HG03571 (cell line): ENCODE measurements at regions not wholly inside any gene's neighbourhood (a gene's known extent, or its start where the extent isn't known, plus 50 kb on each side); places are given as distances from the start of the nearest gene placed in this dataset.

Source experiments
- ATAC-seq: cut with Tn5 transposase; IDR thresholded peaks from one replicate; pipeline ENCODE4 v1.9.1; 2021; ENCODE audit not compliant: unreplicated experiment

DNA sequence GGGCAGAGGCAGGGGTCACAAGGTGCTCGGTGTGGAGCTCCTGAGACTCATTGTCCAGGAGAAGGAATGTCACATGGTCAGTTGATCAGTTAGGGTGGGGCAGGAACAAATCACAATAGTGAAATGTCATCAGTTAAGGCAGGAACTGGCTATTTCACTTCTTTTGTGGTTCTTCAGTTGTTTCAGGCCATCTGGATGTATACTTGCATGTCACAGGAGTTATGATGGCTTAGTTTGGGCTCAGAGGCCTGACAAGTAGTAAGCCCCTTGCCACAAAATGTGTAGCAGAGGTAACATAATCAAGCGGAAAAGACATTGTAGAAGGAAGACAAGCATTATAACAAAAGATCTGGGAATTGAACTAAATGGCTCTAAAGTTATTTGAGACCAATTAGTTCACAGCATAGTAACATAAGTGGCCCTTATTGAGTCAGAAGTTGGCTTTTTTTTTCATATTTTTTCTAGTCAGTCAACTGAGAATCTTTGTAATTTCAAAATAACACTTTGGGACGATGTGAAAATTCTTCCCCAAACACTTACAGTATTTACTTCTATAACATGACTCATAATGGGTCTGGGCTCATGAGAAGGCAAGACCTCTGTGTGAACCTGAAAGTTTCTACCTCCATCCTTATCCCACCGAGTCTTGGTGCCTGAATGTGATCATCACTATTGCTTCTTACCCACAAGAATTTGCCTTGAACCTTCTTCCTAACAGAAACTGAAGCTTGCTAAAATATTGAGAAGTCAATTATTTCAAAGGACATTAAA is 137.0 kb upstream of the DPT start:
- ATAC-seq, result no peak

DNA sequence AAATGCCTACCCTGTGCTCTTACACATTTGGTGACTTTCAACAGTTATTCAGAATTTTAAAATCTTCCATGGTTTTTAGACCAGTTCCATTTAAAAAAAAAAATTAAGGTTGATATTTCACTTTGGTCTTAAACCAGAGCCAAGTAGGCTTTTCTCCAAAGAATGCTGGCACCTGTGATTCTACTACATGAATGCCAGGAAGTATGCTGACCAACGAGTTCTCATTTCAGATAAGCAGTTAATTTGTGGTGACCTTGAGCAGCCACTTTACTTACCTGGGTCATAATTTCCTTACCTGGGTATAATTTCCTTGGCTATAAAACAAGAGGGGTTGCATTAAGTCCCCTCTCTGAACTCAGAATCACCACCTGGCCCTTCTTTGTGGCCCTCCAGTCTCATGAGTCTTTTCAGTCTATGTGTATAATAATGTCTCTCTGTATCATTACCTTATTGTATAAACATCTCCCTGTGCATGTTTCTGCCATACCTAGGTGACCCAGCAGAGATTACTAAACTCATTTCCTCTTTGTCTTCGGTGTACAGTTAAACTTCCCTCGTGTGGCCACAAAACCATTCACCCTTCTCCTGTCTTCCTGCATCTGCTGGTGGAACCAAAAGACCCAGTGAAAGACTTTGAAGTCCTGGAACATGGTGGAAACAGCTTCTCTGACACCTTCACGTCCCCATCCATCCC is 139.1 kb upstream of the DPT start:
- ATAC-seq, result no peak

DNA sequence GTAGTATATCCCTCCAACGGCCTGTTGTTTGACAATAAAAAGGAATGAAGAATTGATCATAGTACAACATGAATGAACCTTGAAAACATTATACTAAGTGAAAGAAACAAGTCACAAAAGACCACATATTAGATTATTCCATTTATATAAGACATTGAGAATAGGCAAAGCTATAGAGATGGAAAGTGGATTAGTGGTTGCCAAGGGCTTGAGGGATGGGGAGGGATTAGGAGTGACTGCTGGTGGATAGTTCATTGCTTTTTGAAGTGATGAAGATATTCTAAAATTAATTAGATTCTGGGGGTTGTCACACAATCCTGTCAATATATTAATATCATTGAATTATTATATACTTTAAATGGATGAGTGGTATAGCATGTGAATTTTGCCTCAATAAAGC is 142.5 kb upstream of the DPT start:
- ATAC-seq, result no peak

DNA sequence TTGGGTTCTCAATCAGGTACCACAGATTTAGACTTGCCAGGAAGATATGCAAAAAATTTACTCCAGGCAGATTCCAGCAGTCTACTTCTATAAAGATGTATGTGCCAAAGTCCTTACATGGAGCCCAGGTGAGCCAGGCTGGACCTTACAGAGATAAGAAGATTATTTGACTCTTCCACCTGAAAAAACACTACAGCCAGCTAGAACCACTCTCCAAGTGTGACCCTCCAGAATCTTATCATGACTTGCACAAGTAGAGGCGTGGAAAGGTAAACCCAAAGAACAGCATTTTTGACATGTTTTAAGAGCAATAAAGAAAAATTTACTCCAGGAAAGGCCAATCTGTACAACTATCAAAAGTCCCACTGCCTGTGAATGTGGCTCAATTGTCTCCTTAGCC is 146.8 kb upstream of the DPT start:
- ATAC-seq, result no peak

- no peak for ATAC-seq
Measured at GRCh38 chr1:168876830-168877229, 147.8 kb upstream of the DPT start.

DNA sequence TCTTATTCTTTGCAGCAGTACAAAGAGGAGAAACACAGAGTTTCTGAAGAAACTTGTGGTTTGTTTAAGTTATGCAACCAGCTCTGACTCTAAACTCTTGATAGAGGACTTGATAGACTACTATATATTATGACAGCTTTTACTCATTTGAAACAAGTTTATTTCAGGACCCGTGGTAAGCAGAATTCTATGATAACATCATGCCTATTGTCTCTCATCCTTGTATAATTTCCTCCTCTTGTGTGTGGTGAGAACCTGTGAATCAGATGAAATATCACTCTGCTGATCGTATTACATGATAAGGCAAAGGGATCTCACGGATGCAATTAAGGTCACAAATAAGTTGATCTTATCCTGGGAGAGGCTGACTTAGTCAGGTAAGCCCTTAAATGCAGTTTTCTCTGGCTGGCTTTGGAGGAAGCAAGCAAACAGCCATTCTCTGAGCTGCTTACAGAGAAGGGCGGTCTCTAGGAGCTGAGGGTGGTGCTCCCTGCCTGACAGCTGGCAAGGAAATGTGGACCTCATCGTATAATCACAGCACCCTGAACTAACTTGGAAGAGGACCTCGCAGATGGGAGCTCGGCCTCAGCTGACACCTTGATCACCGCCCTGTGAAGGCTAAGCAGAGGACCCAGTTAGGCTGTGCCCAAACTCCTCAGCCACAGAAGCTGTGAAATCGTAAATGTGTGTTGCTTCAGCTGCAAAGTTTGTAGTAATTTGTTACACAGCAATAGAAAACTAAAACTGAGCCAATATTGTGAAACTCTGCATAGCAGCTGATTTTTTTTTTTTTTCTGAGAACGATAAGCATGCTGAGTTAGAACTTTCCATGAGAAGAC is 151.1 kb upstream of the DPT start:
- no peak for ATAC-seq

DNA sequence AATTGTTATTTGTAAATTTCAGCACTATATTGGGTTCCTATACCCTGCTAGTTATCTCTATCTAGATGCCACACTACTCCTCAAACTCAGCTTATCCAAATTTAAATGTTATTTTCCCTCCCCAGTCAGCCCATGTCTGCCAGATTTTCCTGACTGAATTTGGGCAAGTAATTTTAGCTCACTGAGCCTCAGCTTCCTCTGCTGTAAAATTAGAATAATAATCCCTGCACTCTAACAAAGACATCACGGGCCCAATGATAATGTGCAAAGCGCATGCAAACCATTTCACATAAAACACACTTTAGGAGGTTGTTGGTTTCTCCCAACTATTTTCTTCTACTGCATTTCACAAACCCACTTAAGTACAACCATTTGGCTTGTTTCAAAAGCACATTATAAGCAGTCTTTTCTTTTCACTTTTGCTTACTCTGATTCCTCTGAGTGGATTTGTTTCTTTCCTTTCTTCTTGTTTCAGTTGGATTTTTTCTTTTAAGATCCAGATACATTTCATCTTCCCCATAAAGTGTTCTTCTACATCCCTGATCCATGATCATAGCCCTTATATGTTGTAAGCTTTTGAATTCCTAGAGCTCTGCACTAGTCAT is 152.8 kb upstream of the DPT start:
- no peak for ATAC-seq

DNA sequence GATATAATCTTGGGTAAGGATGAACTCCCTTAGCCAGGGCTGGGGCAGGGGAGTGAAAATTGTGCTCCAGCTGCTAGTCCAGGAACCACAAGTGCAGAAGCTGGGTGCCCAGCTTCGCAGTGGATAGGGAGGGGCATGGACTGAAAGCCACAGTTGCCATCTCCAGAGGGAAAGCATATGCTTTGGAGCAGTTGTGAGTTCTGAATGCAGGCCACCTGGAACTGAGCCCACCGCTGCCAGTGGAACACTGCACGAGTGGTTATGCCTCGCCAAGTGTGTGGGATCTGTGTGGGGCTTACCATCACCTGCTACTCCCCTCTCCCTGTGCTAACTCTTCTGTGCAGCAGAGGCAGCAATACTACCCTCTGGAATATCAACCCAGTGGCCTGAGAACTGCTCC is 158.4 kb upstream of the DPT start:
- no peak for ATAC-seq

DNA sequence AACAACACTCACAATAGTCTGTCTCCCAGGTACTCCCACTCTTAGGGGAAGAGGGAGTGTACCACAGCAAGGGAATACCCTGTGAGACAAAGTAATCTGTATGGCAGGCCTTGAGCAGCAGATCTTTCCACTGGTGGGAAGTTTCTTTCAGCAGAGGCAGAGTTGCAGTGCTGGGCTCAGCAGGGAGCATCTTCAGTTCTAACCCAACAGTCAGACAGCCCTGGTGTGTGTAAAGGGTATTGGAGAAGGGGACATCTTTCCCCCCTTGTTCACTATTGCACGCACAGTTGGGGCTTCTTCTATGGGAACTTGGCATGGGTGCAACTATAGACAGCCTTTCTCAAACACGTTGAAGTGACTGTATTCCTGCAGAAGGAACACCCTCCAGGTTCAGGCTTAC is 159.4 kb upstream of the DPT start:
- ATAC-seq, result no peak

DNA sequence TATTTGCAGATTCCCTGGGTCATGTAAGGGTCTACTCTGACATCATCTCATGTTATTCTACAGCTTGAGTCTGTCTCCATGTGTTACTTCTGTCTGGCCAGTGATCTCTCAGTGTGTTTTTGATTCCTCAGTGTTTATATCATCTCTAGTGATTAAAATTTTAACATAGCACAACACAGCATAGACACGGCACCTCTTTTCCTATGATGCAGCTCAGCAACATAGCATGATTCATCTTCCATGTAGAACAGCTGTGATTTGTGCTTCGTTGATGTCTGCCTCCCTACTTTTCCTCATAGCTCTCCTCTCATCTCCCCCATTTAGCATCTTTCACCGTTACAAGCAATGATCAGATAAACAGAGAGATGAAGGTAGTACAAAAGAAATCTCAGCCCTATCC is 163.9 kb upstream of the DPT start:
- ATAC-seq, result no peak

DNA sequence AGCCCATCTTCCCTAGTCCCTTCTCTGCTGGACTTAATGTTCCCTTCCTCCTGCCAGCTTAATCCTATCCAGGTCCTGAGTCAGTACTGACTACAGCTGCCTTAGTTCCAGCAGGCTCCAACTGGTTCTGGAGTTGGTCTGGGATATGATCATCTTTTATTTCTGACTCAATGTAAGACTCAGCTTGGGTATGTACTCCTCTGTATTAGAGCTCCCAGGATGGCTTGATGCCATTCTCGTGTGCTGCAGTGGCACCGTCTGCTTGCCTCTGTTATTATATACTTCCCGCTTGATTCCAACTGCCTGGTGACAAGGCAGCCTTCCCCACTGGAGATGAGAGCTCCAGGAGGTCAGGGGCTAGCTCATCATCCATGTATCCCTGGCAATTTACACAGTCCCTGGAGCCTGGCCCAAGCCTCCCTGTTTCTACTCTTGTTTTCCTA is 164.4 kb upstream of the DPT start:
- ATAC-seq, result no peak

GRCh38 chr1:168894397-168894903 is 165.4 kb upstream of the DPT start:
- ATAC-seq, result no peak

DNA sequence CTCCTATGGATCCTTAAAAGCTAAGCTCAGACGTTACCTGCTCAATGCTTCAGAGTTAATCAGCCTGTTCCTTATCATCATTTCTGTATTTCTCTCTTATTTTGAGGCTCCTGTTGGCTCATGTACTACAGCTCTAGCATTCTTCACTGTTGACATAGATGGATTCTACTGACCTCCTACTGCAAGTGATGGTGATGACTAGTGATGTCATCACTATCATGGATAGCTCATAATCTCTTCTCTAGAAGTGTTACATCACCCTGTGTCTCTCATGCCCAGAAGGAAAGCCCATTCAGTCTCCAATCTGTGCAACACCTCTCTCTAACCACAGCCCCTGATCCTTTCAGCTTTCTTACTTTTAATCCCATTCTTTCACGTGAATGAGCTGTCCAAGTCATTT is 168.2 kb upstream of the DPT start:
- no peak for ATAC-seq

- no peak for ATAC-seq
Measured at GRCh38 chr1:168903237-168903830, 174.3 kb upstream of the DPT start.

- no peak for ATAC-seq
Measured at GRCh38 chr1:168905633-168906032, 176.6 kb upstream of the DPT start.

DNA sequence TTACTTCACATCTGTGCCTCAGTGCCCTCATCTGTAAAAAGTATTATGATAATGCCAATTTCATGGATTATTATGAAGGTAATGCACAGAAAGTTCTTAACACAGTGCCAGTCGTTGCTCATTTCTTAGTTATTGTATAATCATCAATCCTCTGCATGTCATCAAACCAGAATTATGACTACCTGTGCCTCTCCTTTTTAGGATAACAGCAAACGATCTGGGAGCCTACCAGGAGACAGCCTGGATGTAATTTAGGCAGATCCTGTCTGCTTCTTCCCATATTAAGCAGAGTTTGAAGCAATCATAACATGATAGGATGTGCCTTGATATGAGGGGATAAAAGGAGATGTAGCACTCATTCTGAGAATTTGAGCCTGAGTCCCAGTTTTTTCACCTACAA is 177.4 kb upstream of the DPT start:
- ATAC-seq, result no peak

- ATAC-seq, result no peak
Measured at GRCh38 chr1:168907053-168907452, 178.0 kb upstream of the DPT start.

DNA sequence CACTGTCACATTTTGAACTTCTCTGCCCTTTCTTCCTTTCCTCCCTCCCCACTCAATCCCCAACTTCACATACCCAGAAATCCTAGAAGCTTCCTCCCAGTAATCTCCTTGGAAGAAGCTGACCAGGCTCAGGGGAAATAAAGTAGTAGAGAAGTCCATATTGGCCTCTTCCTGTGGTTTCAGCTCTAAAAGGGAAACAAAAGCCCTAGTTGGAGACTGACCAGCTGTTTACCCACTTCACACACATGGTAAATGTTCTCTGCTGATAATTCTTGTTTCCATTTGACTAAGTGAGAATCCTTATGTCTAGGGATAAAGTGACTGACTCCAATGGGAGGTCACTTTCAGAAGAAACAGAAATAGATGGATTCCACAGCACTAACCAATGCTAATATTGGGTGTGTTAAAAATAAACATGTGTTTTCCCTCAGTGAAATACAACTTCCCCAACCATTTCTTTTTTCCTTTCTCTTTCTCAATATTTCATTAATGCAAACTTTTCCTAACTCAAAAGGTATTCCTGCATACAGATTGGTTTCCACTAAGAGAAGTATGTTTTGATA is 178.9 kb upstream of the DPT start:
- no peak for ATAC-seq

- ATAC-seq, result no peak
Measured at GRCh38 chr1:168910403-168910802, 181.4 kb upstream of the DPT start.

- no peak for ATAC-seq
Measured at GRCh38 chr1:168911370-168911769, 182.4 kb upstream of the DPT start.
